CD4-positive, alpha-beta T cell (primary cell): ENCODE measurements at regions not wholly inside any gene's neighbourhood (a gene's known extent, or its start where the extent isn't known, plus 50 kb on each side); places are given as distances from the start of the nearest gene placed in this dataset.

ENCODE experiments used
- ATAC-seq: fragments of 200-7000 bp; cut with Tn5 transposase; one replicate; pipeline ENCODE4 v1.10.0; 2022; ENCODE audit warnings: mild to moderate bottlenecking; ENCODE audit not compliant: poor library complexity
- CTCF ChIA-PET: fragments of 350-600 bp; sonication (Branson Sonifier 250); formaldehyde crosslinking; loops from one replicate; lab custom pipeline; 2021; ENCODE audit warnings: antibody characterized with exemption, inconsistent platforms; lab: Charles Lee
- POLR2A ChIA-PET: fragments of 350-600 bp; sonication (Branson Sonifier 250); formaldehyde crosslinking; loops from one replicate; lab custom pipeline; 2021; ENCODE audit warnings: antibody characterized with exemption, inconsistent platforms; lab: Charles Lee
- DNase-seq, 14 experiments: peaks; one replicate each; pipeline ENCODE4 v3.0.0-alpha.2; 2013 to 2020; ENCODE audit warnings: mixed read lengths in 2 of 14
- H3K27ac ChIP-seq, 2 donors: one replicate each; pipeline versions ENCODE4 v1.5.1 to v1.7.0; 2013; ENCODE audit warnings: low read length in 2 of 2, low read depth in 1 of 2, mild to moderate bottlenecking in 1 of 2
- H3K27me3 ChIP-seq, 2 experiments: 1 replicate in 1 of 2; 2 replicates in 1 of 2; pipeline versions ENCODE4 v1.6.1 to v1.7.0; 2013; ENCODE audit warnings: low read length in 2 of 2, control low read depth in 1 of 2, mild to moderate bottlenecking in 1 of 2, moderate library complexity in 1 of 2; ENCODE audit not compliant: insufficient read depth in 2 of 2, control insufficient read depth in 1 of 2
- H3K36me3 ChIP-seq: one replicate; pipeline ENCODE4 v1.6.1; 2013; ENCODE audit warnings: low read length, control low read depth; ENCODE audit not compliant: insufficient read depth
- H3K4me1 ChIP-seq: one replicate; pipeline ENCODE4 v1.6.1; 2013; ENCODE audit warnings: low read length, control low read depth; ENCODE audit not compliant: insufficient read depth
- H3K4me3 ChIP-seq: one replicate; pipeline ENCODE4 v1.5.1; 2013; ENCODE audit warnings: mild to moderate bottlenecking, low read length, moderate library complexity
- H3K9me3 ChIP-seq, 2 experiments: 1 replicate in 1 of 2; 2 replicates in 1 of 2; pipeline versions ENCODE4 v1.6.1 to v1.7.0; 2013; ENCODE audit warnings: low read length in 2 of 2, mild to moderate bottlenecking in 2 of 2, control low read depth in 1 of 2, moderate library complexity in 1 of 2; ENCODE audit not compliant: control insufficient read depth in 1 of 2, insufficient read depth in 1 of 2
- H3K27ac Mint-ChIP-seq: one replicate; pipeline ENCODE4 v1.8.0; 2020; ENCODE audit warnings: mixed read lengths
- H3K27me3 Mint-ChIP-seq: one replicate; pipeline ENCODE4 v1.8.0; 2021; ENCODE audit warnings: mixed read lengths
- H3K36me3 Mint-ChIP-seq: one replicate; pipeline ENCODE4 v1.8.0; 2021; ENCODE audit warnings: low read depth, mixed read lengths
- H3K4me1 Mint-ChIP-seq: one replicate; pipeline ENCODE4 v1.8.0; 2021; ENCODE audit warnings: low read depth, mixed read lengths
- H3K4me3 Mint-ChIP-seq: one replicate; pipeline ENCODE4 v1.8.0; 2020; ENCODE audit warnings: mild to moderate bottlenecking, mixed read lengths
- H3K9me3 Mint-ChIP-seq: one replicate; pipeline ENCODE4 v1.8.0; 2020; ENCODE audit warnings: mixed read lengths
- intact Hi-C, 2 experiments: fragments of 100-400 bp; cut with DNase I in 1 of 2; cut with micrococcal nuclease in 1 of 2; formaldehyde crosslinking; loops; one replicate each; pipeline versions ENCODE4 v1.15.1 to v1.9.0; 2023 to 2025; cut with DNase I, micrococcal nuclease
- TF ChIP-seq, protein P1 (sequence below): fragments of 200-600 bp; IDR thresholded peaks from one replicate; pipeline ENCODE4 v1.8.0; 2022; ENCODE audit warnings: antibody characterized with exemption, mild to moderate bottlenecking

DNA sequence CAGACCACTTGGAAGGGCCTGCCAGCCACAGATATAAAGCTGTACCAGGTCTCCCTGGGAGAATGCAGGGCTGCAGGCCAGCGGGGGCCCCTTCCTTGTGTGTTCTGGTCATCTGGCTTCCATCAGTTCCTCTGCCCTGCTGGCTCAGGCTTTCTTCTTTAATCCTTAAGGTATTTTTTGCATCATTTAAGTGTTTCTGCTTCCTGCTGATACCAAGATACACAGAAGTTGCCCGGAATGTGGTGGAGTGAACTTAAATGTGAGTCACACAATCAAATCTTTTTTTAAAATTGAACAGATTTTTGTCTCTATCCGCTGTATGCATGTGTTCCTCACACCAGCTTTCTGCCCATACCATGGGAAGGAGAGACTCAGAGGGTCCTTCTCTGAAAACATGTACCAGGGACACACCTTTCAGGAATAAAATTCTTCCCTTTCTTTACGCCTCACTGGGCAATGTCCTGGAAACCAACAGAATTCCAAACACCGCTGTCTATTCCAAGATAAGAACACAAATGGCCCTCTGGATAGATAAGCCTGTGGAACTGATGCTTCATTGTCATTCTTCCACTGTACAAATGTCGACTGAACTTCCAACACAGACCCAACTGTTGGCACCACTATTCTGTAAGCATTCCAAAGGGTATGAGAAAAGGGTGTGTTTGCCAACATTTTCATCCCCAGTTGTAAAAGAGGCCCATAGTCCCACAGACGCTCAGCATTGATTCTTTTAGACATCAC is 206.2 kb upstream of the MYLIP start:
- TF ChIP-seq, protein P1, sequence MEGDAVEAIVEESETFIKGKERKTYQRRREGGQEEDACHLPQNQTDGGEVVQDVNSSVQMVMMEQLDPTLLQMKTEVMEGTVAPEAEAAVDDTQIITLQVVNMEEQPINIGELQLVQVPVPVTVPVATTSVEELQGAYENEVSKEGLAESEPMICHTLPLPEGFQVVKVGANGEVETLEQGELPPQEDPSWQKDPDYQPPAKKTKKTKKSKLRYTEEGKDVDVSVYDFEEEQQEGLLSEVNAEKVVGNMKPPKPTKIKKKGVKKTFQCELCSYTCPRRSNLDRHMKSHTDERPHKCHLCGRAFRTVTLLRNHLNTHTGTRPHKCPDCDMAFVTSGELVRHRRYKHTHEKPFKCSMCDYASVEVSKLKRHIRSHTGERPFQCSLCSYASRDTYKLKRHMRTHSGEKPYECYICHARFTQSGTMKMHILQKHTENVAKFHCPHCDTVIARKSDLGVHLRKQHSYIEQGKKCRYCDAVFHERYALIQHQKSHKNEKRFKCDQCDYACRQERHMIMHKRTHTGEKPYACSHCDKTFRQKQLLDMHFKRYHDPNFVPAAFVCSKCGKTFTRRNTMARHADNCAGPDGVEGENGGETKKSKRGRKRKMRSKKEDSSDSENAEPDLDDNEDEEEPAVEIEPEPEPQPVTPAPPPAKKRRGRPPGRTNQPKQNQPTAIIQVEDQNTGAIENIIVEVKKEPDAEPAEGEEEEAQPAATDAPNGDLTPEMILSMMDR: no peak
- intact Hi-C loops: no loop called here
- no peak overlapping the region for H3K27ac Mint-ChIP-seq
- H3K4me3 ChIP-seq: no peak overlapping the region
- H3K36me3 Mint-ChIP-seq: no peaks in the 10 kb centered on the region
- no peak overlapping the region for H3K4me3 Mint-ChIP-seq
- no peak overlapping the region for H3K27ac ChIP-seq
- peaks cover 2% of the 10 kb centered on the region for H3K9me3 Mint-ChIP-seq
- no peaks in the 10 kb centered on the region for H3K9me3 ChIP-seq
- H3K4me1 Mint-ChIP-seq: no peaks in the 10 kb centered on the region
- ChIA-PET CTCF (no interaction called here), POLR2A (no interaction called here)
- H3K27me3 Mint-ChIP-seq: no peaks in the 10 kb centered on the region
- no peaks in the 10 kb centered on the region for H3K27me3 ChIP-seq
- no peak for ATAC-seq
- H3K36me3 ChIP-seq: no peaks in the 10 kb centered on the region
- DNase-seq: no peak
- H3K4me1 ChIP-seq: no peaks in the 10 kb centered on the region

DNA sequence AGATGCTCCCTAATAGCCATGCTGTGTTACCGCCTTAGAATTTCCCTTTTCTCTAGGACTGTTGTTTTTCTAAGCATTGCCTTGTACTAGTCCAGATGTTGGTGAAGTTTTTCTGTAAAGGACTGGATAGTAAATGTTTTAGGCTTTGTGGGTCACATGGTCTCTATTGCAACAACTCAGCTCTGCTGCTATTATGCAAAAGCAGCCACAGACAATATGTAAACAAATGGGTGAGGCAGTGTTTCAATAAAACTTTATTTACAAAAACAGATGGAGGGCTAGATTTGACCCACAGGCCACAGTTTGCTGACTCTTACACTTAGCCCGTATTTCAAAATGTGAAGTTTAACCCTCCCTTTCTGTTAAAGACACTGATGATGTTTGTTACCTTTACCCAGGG is 207.6 kb upstream of the MYLIP start:
- no peak overlapping the region for H3K27ac Mint-ChIP-seq
- no peak for DNase-seq
- no peaks in the 10 kb centered on the region for H3K4me1 Mint-ChIP-seq
- H3K27me3 Mint-ChIP-seq: no peaks in the 10 kb centered on the region
- POLR2A ChIA-PET: no interaction called here
- Histone ChIP-seq H3K4me3 (no peak overlapping the region), H3K27me3 (no peaks in the 10 kb centered on the region), H3K4me1 (no peaks in the 10 kb centered on the region), H3K9me3 (no peaks in the 10 kb centered on the region), H3K27ac (no peak overlapping the region), H3K36me3 (no peaks in the 10 kb centered on the region)
- H3K9me3 Mint-ChIP-seq: peaks cover 1% of the 10 kb centered on the region
- intact Hi-C loops: no loop called here
- no peak for ATAC-seq
- no peaks in the 10 kb centered on the region for H3K36me3 Mint-ChIP-seq
- CTCF ChIA-PET: no interaction called here
- no peak overlapping the region for H3K4me3 Mint-ChIP-seq
- TF ChIP-seq, protein P1: no peak

DNA sequence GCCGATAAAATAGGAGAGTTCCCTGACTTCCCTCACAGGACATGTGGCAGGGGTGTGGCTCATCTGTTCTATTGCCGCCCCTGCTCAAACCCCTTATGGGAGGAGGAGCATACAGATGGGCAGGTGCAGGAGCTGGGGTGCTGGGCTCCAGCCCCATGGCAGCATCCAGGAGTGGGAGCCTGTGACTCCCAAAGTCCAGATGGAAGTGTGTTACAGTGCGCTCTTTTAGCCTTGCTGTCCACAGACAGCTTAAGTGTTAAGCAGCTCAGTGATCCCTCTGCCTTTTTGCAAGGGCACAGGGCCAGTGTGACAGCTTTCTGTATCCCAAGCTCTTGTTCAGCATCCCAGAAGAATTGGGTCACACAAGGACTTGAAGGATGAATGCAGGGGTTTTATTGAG is 212.3 kb upstream of the MYLIP start:
- no peak overlapping the region for H3K4me3 Mint-ChIP-seq
- no peaks in the 10 kb centered on the region for H3K36me3 Mint-ChIP-seq
- intact Hi-C loops: no loop called here
- H3K4me1 Mint-ChIP-seq: no peaks in the 10 kb centered on the region
- ChIA-PET CTCF (no interaction called here), POLR2A (no interaction called here)
- no peaks in the 10 kb centered on the region for H3K4me1 ChIP-seq
- H3K27me3 Mint-ChIP-seq: no peaks in the 10 kb centered on the region
- H3K9me3 Mint-ChIP-seq: no peaks in the 10 kb centered on the region
- ATAC-seq (no peak), DNase-seq (no peak)
- no peak overlapping the region for H3K27ac Mint-ChIP-seq
- TF ChIP-seq, protein P1: no peak
- H3K4me3 ChIP-seq: no peak overlapping the region
- H3K9me3 ChIP-seq: no peaks in the 10 kb centered on the region
- no peak overlapping the region for H3K27ac ChIP-seq
- no peaks in the 10 kb centered on the region for H3K36me3 ChIP-seq
- no peaks in the 10 kb centered on the region for H3K27me3 ChIP-seq
